Upper lobe of right lung (tissue), 1 donor: ENCODE measurements at regions not wholly inside any gene's neighbourhood (a gene's known extent, or its start where the extent isn't known, plus 50 kb on each side); places are given as distances from the start of the nearest gene placed in this dataset.

Source experiments
- ATAC-seq: fragments of 200-7000 bp; cut with Tn5 transposase; one replicate; pipeline ENCODE4 v1.9.1; 2020; ENCODE audit warnings: mild to moderate bottlenecking, moderate library complexity
- DNase-seq: peaks from one replicate; pipeline ENCODE4 v3.0.0-alpha.2; 2020
- H3K27ac ChIP-seq: fragments of 200-600 bp; one replicate; pipeline ENCODE4 v1.8.0; 2022
- H3K27me3 ChIP-seq: fragments of 200-600 bp; one replicate; pipeline ENCODE4 v1.8.0; 2022; ENCODE audit warnings: mild to moderate bottlenecking
- H3K36me3 ChIP-seq: fragments of 200-600 bp; one replicate; pipeline ENCODE4 v1.8.0; 2022
- H3K4me1 ChIP-seq: fragments of 200-600 bp; one replicate; pipeline ENCODE4 v1.8.0; 2022
- H3K4me3 ChIP-seq: fragments of 200-600 bp; one replicate; pipeline ENCODE4 v1.8.0; 2022; ENCODE audit warnings: mild to moderate bottlenecking
- H3K9me3 ChIP-seq: fragments of 200-600 bp; one replicate; pipeline ENCODE4 v1.8.0; 2022
- intact Hi-C: fragments of 100-400 bp; cut with DNase I; formaldehyde crosslinking; loops from one replicate; pipeline ENCODE4 v1.11.0; 2022
- TF ChIP-seq, protein P1 (sequence below): fragments of 200-600 bp; IDR thresholded peaks from one replicate; pipeline ENCODE4 v1.8.0; 2022; ENCODE audit warnings: antibody characterized with exemption
- donor health status: DM: no; HTN: yes; CAD: no; lungs with severe emphysema.

DNA sequence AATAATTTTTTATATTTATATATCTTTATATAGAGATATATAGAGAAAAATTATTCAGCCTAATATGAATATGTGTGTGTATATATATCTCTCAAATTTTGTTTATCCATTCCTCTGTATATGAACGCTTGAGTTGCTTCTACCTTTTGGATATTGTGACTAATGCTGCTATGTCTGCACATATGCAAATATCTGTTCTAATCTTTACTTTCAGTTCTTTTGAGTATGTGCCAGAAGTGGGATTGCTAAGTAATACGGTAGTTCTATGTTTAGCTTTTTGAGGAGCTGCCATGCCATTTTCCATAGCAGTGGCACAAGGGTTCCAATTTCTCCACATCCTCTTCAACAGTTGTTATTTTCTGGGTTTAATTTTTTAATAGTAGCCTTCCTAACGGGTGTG, 72.8 kb upstream of the CEP85L start:
- TF ChIP-seq, protein P1, sequence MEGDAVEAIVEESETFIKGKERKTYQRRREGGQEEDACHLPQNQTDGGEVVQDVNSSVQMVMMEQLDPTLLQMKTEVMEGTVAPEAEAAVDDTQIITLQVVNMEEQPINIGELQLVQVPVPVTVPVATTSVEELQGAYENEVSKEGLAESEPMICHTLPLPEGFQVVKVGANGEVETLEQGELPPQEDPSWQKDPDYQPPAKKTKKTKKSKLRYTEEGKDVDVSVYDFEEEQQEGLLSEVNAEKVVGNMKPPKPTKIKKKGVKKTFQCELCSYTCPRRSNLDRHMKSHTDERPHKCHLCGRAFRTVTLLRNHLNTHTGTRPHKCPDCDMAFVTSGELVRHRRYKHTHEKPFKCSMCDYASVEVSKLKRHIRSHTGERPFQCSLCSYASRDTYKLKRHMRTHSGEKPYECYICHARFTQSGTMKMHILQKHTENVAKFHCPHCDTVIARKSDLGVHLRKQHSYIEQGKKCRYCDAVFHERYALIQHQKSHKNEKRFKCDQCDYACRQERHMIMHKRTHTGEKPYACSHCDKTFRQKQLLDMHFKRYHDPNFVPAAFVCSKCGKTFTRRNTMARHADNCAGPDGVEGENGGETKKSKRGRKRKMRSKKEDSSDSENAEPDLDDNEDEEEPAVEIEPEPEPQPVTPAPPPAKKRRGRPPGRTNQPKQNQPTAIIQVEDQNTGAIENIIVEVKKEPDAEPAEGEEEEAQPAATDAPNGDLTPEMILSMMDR = no peak
- Histone ChIP-seq H3K27me3 (no peaks in the 10 kb centered on the region), H3K4me3 (no peak overlapping the region), H3K4me1 (no peaks in the 10 kb centered on the region), H3K9me3 (no peaks in the 10 kb centered on the region), H3K36me3 (no peaks in the 10 kb centered on the region), H3K27ac (no peak overlapping the region)
- intact Hi-C loops = no loop called here
- ATAC-seq = no peak
- DNase-seq = no peak

DNA sequence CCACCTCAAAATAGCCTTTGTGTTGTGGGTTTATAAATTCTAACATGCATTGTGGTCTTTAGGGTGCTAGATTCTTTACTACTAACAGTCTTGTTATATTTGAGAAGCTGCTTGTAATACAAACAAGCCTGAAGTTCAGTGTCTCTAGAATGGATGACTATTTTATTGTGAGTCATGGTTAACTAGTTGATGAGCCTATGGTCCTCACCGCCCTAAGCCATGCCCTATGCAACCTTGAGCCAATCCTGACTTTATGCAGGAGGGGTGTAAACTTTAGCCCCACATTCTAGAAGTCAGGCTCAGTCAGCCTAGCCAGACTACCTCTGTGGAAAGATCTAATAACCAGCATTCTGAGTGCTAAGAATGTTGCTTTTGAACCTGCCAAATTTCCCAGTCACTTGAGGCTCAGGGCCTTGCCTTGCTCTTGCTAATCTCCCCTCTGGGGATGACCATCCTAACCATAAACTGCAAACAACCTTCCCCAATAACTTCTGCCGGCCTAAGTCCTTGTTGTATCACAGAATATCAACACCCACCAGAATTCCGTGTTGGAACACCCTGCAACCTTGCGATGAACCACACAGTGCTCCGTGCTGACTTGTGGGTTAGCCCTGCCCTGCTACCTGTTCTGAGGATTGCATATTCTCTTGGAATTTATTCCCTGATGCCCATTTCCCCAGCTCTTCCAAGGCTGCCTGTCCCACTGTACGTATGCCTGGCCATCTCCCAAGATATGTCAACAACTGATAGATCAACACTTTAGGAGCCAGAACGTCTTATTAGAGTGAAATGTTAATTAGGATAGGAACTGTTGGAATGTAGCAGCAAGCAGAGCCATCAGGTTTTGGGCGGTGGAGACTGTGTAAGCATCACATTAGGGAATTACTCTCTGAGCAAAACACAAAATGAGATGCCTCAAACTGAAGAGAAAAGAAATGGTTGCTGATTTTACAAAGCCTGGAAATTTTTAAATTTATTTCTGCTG, 71.7 kb upstream of the CEP85L start:
- intact Hi-C loops = no loop called here
- Histone ChIP-seq H3K36me3 (no peaks in the 10 kb centered on the region), H3K4me1 (no peaks in the 10 kb centered on the region), H3K27ac (no peak overlapping the region), H3K27me3 (no peaks in the 10 kb centered on the region), H3K9me3 (no peaks in the 10 kb centered on the region), H3K4me3 (no peak overlapping the region)
- ATAC-seq (no peak), DNase-seq (no peak)
- TF ChIP-seq, protein P1 = no peak

DNA sequence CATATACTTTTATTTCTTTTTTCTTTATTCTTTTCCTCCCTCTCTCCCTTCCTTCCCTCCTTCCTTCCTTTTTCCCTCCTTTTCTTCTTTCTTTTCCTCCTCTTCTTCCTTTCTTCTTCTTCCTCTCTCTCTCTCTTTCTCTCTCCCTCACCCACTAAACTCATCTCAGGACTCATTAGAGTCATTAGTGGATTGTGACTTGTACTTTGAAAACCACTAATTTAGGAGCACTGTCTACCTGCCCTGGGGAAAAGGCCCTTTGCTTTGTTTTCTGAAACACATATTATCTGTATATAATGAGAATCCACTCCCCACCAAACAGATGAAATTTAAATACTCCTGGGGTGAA, 68.7 kb upstream of the CEP85L start:
- TF ChIP-seq, protein P1 = no peak
- intact Hi-C loops = no loop called here
- no peak overlapping the region for H3K27ac ChIP-seq
- H3K27me3 ChIP-seq = no peaks in the 10 kb centered on the region
- H3K4me1 ChIP-seq = no peaks in the 10 kb centered on the region
- ATAC-seq (no peak), DNase-seq (no peak)
- H3K4me3 ChIP-seq = no peak overlapping the region
- H3K9me3 ChIP-seq = no peaks in the 10 kb centered on the region
- no peaks in the 10 kb centered on the region for H3K36me3 ChIP-seq

DNA sequence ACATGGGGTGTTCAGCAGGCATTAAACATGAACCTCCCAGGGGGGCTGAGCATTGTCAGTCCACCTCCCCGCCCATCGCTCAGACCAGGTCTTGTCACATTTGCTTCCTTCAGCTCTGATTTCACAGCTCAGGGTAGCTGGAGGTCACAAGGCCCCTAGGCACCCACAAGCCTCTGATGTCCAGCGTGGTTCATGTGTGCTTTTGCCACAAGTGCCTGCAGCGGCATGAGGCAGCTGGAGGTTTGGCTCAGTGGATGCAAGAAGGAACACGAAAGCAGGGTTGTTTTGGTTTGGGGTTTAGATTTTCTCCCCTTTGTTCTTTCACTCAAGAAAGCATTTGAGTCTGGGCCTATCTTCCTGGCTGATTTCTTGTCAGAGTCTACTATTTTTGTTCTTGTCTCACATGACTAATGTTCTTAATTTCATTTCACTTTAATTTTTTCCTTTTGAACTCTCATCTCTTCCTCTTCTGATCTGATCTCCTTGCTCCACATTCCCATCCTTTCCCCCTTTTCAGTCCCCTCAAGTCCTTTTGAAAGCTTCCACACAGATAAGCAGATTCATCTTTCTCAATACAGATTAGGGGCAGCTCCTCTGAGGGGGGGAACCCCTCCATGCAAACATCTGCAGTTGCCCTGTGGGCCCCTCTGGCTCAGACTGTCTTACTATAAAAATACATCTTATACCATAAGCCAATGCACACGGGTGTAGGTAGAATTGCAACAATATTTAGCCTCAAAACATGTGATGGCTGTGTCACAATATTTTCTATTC, 68.1 kb upstream of the CEP85L start:
- ATAC-seq (no peak), DNase-seq (no peak)
- no peak overlapping the region for H3K27ac ChIP-seq

DNA sequence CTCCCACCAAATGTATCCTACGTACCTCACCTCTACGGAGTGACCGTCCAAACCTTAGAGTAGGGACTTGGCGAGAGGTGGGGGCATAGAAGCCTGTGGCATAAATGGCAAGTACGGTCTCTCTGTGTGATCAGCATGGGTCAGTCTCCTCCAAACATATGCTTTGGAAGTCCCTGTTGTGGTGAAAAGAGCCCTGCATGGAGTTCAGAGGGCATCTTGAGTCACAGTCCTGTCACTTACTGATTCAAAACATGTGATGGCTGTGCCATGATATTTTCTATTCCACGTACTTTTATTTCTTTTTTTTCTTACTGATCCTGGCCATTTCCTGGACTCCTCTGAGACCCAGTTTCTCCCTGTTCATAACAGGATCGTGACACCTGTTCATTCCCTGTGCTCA, 67.5 kb upstream of the CEP85L start:
- Histone ChIP-seq H3K27me3 (no peaks in the 10 kb centered on the region), H3K4me1 (no peaks in the 10 kb centered on the region), H3K9me3 (no peaks in the 10 kb centered on the region), H3K4me3 (no peak overlapping the region), H3K27ac (no peak overlapping the region), H3K36me3 (no peaks in the 10 kb centered on the region)
- ATAC-seq (no peak), DNase-seq (no peak)
- intact Hi-C loops = no loop called here
- TF ChIP-seq, protein P1 = no peak

More for the DNA sequence above, 68.1 kb upstream of the CEP85L start:
- Histone ChIP-seq H3K4me1 (no peaks in the 10 kb centered on the region), H3K4me3 (no peak overlapping the region), H3K27me3 (no peaks in the 10 kb centered on the region), H3K9me3 (no peaks in the 10 kb centered on the region), H3K36me3 (no peaks in the 10 kb centered on the region)
- intact Hi-C loops = no loop called here
- TF ChIP-seq, protein P1 = no peak
